GM18511 (cell line): ENCODE measurements at regions not wholly inside any gene's neighbourhood (a gene's known extent, or its start where the extent isn't known, plus 50 kb on each side); places are given as distances from the start of the nearest gene placed in this dataset.
"Not testable (repeated sequence)": the region's sequence is repeated elsewhere in the genome, so short reads cannot be mapped to it uniquely, and the experiment has no call there.

Source experiments
- ATAC-seq: cut with Tn5 transposase; IDR thresholded peaks from one replicate; pipeline ENCODE4 v1.9.1; 2021; ENCODE audit warnings: mild to moderate bottlenecking, moderate library complexity; ENCODE audit not compliant: unreplicated experiment

DNA sequence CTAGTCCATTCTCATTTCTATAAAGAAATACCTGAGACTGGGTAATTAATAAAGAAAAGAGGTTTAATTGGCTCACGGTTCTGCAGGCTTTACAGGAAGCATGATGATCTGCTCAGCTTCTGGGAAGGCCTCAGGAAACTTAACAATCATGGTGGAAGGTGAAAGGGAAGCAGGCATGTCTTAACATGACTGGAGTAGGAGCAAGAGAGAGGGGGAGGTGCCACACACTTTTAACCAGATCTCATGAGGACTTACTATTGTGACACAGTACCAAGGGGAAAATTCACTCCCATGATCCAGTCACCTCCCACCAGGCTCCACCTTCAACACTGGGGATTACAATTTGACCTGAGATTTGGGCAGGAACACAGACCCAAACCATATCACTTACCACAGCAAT is 310.1 kb downstream of the SH3GL2 start:
- ATAC-seq = not testable (repeated sequence)

DNA sequence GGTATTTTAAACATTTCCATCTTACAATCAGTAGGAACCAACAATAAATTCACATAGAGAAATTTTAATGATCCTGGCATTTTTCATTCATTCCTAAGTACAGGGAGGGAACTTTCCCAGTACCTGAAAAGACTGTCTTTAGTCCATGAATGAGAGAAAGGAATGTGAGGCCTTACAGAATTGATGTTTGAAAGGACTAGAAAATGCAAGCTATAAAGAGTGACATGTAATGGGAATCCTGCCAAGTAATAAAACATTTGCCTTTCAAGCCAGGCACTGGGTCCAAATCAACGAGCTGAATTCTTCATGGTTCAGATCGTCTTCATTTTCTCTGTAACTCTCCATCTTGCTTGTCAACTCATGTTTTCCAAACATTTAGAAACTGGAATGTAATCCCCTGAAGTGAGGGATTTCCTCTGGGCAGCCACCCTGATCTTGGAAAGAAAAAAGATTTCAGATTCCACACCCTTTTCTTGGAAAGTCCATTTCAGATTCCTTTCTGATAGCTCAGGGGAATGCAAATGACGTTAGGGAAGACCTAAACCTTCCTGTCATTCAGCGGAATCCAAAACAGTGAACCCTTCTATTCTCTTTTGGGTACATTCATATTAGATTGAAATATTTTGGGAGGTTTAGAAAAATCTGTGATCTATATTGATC is 315.8 kb downstream of the SH3GL2 start:
- ATAC-seq = no peak

DNA sequence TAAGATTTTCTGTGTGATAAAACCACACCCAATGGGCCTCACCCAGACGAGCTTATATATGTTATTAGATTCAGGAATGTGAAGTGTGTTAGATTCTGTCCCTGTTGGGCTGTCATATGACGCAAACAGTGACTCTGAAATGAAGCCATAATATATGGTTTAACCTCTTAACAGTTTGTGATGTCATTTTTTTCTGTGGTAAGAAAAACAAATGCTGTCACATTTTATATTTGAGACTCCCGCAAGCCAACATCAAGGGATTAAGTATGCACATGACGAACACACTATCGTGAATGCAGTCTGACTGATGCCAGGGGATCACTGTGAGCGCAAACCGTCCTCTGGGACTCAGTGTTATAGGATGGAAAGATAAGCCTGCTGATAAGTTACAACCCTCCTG is 321.7 kb downstream of the SH3GL2 start:
- no peak for ATAC-seq

DNA sequence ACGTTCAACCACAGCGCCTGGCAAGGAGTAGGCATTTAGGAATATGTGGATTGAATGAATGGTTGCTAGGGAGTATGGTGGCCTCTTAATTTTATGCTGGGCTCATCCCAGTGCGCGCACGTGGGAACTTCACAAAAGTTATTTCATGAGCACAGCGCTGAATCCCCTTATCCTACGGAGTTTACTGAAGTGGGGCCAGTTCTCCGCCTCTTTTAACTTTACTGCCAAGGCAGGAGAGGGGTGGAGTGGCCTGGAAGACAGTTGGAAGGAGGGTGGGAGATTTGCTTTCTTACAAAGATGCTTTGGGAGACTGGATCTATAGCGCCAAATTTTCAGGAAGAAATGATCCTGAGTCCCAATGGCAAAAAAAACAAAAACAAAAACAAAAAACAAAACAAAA is 326.5 kb downstream of the SH3GL2 start:
- ATAC-seq = no peak

DNA sequence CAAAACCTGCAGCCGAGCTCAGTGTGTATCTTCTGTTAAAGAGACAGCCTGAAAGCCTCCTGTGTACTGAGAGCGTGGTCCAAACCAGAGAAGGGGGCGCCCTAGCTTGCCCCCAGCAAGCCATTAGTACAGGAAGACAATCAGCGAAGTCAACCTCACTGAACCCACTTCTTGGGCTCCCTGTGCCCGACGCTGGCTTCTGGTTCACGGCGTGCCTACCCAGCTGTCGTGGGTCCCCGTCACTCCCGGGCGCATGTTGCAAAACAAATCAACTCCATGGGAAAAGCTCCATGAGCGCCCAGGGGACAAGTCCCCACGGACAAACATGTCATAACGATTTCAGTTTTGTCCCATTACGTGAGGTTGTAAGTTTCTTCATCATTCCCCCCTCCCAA is 326.9 kb downstream of the SH3GL2 start:
- no peak for ATAC-seq

DNA sequence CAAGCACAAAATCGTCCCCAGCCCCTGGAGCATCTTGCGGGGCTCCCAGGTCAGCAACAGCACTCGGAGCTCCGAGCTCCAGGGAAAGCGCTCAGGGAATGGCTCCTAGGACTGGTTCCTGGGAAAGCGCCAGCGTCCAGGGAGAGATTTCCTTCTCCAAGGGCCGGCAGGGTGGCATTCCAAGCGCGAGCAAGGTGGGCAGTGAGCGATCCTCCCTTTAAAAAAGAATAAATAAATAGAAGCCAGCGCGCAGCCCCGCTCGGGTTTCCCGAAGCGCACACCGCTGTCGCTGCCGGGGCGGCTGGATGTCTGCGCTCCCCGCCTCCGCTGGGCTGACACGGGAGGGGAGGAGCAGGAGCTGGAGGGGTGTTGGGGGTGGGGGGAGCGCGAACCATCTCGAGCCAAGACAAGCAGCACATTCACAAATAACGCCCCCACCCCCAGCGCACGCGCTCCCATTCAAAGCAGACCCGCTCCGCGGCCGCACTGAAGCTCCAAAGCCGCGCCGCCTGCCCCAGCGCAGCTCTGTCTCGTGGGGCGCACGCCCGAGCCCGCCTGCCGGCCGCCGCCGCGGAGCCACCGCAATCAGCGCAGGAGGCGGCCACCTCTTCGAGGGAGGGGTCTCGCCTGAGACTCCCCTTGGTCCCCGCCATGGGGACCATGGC is 327.4 kb downstream of the SH3GL2 start:
- no peak for ATAC-seq

DNA sequence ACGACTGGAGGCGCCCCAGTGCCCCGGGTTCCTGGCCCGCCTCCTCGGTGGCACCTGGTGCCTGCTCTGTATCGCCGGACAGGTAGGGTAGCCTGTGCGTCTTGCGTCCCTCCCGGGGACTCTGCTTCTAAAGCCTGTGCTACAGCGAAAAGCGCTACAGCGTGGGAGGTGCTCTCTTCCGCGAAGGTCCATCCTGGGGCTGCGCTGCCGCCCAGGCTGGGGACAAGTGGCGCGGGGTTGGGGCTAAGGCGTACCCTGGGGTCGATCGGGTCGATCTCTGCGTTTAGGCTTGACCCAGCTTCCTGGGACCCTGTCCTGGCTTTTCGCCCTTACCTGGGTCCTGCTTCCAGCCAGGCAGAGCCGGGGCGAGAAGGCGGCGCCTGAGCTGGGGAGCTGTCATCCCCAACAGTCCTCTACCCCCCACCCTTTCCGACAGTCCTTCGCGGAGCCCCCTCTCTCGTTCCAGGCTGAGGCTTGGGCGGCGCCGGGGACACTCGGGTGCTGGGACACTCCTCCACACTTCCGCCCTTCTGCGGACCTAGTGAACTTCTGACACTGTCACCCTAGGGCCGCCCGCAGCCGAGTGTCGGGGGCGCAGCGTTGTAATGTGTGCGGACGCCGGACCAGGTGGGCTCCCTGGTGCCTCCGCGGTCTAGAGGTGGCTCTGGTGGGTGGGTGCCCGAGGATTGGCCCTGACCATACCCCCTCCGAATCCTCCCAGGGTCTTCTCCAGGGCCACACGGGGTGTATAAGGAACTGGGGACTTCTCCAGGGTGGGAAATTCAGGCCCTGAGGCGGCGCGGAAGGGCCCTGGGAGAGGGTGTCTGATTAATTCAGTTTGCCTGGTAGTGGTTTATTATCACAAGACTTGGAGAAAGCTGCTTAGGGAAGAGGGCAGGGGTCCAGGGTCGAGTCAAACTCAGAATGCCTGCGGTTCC is 328.2 kb downstream of the SH3GL2 start:
- ATAC-seq = no peak

DNA sequence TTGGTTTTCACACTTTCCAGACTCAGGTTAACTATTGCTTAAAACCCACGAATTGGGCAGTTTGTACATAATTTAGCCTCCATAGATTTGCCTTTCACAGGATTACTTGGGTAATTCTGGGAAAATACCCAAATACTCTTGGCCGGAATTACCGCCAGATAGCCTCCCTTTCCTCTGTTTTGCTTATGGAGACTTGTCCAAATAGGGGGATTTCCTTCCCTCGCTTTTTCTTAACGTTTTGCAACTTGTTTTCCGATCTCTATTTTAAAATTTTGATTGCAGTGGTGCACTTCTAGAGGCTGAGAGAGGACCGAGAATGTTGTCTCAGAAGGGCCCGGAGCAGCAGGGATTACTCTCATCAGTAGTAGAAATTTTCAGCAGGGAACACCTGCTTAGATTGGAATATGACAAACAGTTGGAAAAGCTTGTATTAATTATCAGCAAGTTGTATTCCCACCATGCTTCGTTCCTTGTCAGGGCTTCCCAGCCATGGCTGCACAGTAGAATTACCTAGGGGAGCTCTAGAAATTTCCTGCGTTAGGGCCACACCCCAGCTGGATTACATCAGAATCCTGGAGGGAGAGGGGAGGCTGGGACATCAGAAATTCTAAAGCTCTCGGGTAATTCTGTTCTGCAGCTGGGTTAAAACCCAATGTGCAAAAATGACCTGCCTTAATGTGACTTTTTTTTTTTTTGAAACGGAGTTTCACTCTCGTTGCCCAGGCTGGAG is 329.1 kb downstream of the SH3GL2 start:
- ATAC-seq = no peak

DNA sequence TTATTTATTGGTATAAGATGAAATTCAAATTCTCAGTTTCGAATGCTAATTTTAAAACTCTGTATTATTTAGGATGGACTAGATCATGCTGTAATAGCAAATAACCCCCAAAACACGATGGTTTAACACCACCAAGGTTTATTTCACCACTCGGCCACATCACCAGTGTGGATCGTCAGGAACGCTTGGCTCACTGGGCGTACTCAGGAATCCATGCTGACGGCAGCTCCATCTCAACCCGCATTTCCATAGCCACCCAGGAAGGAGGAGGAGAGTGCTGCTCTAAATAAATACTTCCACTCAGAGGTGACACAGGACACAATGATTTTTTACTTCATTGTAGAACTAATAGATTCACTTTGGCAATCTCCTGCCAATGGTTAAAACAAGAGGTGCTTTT is 347.4 kb downstream of the SH3GL2 start:
- no peak for ATAC-seq

DNA sequence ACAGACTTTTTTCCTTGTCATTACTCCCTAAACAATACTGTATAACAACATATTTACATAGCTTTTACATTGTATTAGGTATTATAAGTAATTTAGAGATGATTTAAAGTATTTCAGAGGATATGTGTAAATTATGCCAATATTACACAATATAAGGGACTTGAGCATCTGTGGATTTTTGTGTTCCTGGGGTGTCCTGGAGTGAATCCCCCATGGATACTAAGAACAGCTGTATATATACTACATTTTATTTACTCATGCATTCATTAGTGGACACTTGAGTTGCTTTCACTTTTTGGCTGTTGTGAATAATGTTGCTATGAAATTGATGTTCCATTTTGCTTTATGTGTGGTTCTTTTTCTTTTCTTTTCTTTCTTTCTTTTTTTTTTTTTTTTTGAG is 348.8 kb downstream of the SH3GL2 start:
- no peak for ATAC-seq

DNA sequence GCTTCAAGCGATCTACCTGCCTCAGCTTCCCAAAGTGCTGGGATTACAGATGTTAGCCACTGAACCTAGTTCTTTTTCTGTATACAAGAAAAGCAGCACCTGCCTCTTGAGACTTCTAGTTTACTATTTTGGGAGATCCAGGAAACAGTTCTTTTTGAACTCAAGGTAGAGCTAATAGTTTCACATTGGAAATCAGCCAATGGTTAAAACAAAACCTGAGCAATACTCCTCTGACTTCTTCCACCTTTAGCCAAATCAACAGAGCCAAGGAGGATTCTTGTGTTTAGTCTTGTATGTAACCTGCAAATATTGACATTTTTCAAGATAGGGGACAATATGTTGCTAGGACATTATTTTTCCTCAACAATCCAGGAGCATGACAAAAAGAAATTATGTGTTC is 349.4 kb downstream of the SH3GL2 start:
- peak; percentile 60 for ATAC-seq

DNA sequence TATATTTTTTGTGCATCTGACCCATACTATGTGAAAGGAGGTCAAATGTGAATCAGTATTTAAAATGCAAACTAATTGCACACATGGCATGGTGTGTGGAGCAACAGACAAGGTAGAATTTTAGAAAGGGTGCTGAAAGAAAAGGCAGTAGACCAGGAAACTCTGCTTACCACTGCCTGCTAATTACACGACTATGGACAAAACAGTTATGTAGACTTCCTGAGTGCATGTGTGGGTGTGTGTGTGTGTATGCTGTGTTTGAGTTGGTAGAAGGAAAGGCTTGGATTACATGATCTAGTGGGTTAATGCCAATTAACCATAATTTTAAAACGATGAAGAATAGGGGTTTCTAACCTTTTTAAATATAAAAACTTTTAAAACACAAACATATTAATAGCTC is 349.9 kb downstream of the SH3GL2 start:
- no peak for ATAC-seq

DNA sequence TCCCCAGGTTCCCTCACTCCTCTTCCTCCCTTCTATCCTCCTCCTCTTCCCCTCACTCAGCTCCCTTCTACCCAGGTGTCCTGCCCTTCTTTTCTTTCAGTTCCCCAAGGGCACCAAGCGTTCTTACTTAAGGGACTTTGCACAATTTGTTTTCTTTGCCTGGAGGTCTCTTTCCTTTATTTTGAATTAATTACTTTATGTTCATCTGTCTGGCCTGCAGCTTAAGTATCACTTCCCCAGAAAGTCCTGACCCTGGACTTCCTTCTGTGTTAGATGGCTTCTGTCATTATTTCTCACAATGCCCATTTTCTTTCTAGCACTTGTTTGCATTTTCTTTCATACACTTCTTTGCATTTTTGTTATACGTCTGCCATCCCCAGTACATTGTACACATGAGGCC is 350.6 kb downstream of the SH3GL2 start:
- no peak for ATAC-seq

DNA sequence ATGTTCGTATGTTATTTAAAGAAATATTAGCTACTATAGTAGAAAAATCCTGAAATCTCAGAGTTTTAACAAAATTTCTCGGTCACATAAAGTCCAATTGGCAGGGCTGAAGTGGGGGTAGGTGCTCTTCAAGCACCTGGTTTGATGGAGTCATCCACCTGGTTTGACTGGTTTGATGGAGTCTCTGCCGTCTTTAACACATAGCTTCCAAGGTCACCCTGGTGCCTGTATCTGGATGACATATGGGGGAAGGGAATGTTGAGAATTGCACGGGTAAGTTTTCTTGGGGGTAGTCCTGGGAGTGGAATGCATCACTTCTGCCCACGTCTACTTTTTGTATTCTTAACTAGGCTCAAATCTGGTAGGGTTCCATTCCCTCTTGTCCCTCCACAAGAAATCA is 351.2 kb downstream of the SH3GL2 start:
- no peak for ATAC-seq

DNA sequence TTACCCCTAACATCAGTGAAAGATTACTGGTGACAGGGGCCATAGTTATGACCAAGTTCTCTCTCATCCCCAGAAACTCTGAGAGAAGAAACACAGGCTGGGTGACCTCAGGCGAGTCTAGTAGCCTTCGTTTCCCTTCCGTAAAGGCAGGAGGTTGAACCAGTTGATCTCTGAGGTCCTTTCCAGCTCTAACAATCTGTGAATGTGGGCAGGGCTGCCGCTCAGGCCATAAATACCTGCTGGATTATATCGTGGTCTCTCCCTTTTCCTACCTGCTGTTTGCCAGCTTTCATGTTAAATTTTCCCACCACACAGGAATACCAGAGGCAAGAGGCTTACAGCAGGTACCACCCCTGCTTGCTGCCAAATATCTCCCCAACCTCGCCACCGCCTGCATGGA is 357.5 kb downstream of the SH3GL2 start:
- no peak for ATAC-seq

DNA sequence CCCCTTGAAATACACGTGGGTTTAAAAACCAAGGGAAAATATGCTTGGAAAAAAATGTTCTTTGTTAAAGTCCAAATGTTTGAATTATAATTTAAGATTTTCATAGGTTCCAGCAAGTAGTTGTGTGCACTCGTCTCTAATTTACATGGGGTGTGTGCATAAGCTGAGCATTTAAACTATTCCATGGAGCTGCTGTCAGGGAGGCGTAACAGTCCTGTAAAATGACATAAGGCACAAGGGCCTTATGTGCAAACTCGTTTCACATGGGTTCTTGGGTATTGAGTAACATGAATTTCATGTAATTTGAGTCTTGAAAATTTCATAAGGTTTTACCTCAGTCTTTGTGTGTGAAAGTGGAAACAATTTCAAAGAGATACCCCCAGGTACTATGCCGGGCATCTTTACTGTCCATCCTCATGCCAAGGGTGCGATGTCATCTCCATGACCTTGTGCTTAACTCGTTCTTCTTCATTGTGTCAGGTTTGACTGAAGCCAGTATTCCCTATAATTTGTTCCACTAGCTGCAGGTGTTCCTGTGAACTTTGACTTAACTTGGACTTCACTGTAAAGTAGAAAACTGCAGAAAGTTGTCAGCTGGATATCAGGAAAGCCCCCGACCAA is 359.3 kb downstream of the SH3GL2 start:
- ATAC-seq = no peak

DNA sequence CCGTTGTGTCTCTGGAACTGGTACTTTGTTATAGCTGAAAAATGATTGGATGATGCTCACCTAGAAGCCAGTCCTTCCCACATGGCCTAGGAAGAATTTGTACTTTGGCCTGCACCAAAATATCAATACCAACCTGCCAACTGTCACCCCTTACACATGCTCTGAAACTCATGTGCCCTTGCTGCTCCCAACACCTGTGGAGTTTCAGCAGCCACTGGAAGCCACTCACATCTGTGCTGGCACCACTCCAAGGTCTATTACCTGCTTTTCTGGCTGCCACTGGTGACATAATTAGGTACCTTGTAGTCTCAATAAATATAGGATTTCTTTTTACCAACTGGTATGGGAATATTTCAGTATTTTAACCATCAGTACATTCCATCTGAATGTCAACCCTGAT is 363.6 kb downstream of the SH3GL2 start:
- no peak for ATAC-seq

DNA sequence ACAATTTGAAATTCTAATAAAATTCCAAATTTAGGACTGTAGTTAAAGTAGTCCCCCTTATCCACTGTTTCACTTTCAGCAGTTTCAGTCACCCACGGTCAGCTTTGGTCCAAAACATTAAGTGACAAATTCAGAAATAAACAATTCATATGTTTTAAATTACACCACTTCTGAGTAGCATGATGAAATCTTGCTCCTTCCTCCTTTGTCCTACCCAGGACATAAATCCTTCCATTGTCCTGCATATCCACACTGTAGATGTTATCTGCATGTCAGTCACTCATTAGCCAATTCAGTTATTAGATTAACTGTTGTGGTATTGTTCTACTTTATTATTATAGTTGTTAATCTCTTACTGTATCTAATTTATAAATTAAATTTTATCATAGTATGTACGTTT is 376.5 kb downstream of the SH3GL2 start:
- ATAC-seq = no peak

DNA sequence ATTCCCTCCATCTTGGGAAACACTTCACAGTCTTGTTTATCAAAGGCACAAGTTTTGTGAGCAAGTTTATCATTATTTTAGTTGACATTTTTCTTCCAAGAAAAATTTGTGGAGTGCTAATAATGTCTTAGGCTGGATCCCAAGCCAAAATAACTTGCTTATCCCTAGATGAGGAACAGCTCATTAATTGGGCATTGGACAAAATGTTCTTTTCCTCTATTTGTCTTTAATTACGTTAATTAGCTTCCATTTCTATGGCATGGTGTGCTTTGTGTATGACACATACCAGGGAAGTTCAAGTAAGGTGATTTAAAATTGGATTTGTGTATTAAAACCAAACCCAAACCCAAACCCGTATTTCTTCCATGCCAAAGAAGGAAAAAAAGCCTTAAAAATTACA is 379.5 kb downstream of the SH3GL2 start:
- no peak for ATAC-seq

DNA sequence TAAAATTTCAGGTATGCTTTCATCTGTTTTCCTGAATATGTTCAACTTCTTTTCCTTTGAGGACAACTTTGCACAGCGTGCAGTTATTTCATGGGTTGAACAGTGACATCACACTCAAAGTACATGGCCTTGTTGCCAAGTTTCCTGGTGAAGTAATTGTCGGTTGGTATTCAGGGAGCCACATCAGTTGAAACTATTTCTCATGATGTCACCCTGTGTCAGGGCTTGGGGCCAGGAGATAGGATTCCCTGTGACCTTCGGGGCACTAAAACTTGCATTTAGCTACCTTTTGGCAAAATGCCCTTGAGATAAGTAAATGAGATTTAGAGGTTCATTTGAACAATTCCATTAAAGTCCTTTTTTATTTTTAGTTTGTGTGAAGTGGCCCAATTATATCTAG is 383.9 kb downstream of the SH3GL2 start:
- ATAC-seq = no peak

DNA sequence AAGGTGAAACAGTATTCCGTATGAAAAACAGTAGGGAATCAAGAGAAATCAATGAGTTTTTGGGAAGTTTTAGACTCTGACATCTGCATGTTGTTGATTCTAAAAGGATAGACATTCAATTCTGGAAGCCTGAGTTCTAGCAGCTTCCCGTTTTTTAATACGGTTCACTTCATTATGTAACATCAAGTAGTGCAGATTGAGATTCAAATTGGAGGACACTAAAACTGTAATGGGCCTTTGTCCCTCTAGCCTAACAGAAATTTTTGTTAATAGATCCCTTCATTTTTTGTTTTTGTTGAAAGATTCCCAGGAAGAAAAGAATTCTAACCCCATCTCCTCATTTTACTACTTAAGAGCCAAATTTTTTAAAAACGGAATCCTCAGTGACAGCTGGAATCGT is 384.6 kb downstream of the SH3GL2 start:
- no peak for ATAC-seq
